ENCODE measurements at regions not wholly inside any gene's neighbourhood (a gene's known extent, or its start where the extent isn't known, plus 50 kb on each side); places are given as distances from the start of the nearest gene placed in this dataset.

DNA sequence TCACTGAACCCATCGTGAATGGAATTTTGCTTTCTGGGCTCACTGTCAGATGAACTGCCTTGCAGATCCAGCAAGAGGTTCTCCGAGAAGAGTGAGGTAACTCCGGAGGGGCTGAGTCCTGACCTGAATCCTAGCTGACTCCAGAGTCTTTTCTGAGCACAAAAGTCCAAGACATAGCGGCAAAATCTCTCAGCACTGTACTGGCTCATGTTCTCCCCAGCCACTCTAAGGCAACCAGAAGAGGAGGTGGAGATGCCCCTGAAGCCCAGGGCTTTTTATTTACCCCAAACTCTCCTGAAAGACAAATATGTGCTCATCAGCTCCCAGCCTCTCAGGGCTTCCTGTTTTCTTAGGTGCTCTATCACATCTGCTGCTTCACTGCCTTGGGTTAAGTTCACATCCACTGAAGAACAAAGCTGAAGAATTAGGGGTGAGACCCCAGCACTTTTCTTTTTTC, 221.8 kb downstream of the MREG start:
- Histone ChIP-seq H4K20me1 (ENCODE audit: insufficient read depth) (no peaks in the 10 kb centered on the region), H3K79me2 (replicated peaks; ENCODE audit: insufficient read depth, low read length) (no peaks in the 10 kb centered on the region), H3K9me2 (ENCODE audit: insufficient read depth, low read length) (no peaks in the 10 kb centered on the region), H3K27me3 (ENCODE audit: insufficient read depth, low read depth, low read length) (no peaks in the 10 kb centered on the region), H3F3A (ENCODE audit: insufficient read depth, low read length, poor library complexity, severe bottlenecking) (no peaks in the 10 kb centered on the region), H3K36me3 (ENCODE audit: insufficient read depth, low read length) (no peaks in the 10 kb centered on the region), H3K27ac (ENCODE audit: low read length) (no peak overlapping the region), H2AFZ (ENCODE audit: low read depth, low read length) (no peak overlapping the region), H3K4me3 (ENCODE audit: low read length) (no peak overlapping the region), H3K9me3 (ENCODE audit: low read length) (no peaks in the 10 kb centered on the region), H3K9ac (ENCODE audit: low read length) (no peak overlapping the region), H3K4me2 (ENCODE audit: low read length) (no peak overlapping the region)
- TF ChIP-seq POLR2AphosphoS5 (IDR thresholded peaks at IDR 0.05) (no peak), TAF1 (IDR thresholded peaks at IDR 0.05; ENCODE audit: low read depth) (no peak), EP300 (conservative IDR thresholded peaks at IDR 0.05; ENCODE audit: poor library complexity, severe bottlenecking) (no peak), SMC3 (conservative IDR thresholded peaks at IDR 0.05; ENCODE audit: poor library complexity) (no peak), EZH2 (IDR thresholded peaks at IDR 0.05; ENCODE audit: borderline replicate concordance, insufficient read depth, low read length, poor library complexity, severe bottlenecking) (no peak), RAD21 (conservative IDR thresholded peaks at IDR 0.05) (no peak), MXI1 (conservative IDR thresholded peaks at IDR 0.05; ENCODE audit: poor library complexity, severe bottlenecking) (no peak)
- TF ChIP-seq, protein P1, sequence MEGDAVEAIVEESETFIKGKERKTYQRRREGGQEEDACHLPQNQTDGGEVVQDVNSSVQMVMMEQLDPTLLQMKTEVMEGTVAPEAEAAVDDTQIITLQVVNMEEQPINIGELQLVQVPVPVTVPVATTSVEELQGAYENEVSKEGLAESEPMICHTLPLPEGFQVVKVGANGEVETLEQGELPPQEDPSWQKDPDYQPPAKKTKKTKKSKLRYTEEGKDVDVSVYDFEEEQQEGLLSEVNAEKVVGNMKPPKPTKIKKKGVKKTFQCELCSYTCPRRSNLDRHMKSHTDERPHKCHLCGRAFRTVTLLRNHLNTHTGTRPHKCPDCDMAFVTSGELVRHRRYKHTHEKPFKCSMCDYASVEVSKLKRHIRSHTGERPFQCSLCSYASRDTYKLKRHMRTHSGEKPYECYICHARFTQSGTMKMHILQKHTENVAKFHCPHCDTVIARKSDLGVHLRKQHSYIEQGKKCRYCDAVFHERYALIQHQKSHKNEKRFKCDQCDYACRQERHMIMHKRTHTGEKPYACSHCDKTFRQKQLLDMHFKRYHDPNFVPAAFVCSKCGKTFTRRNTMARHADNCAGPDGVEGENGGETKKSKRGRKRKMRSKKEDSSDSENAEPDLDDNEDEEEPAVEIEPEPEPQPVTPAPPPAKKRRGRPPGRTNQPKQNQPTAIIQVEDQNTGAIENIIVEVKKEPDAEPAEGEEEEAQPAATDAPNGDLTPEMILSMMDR (IDR thresholded peaks at IDR 0.05; ENCODE audit: poor library complexity, severe bottlenecking), result no peak
- TF ChIP-seq, protein P2, sequence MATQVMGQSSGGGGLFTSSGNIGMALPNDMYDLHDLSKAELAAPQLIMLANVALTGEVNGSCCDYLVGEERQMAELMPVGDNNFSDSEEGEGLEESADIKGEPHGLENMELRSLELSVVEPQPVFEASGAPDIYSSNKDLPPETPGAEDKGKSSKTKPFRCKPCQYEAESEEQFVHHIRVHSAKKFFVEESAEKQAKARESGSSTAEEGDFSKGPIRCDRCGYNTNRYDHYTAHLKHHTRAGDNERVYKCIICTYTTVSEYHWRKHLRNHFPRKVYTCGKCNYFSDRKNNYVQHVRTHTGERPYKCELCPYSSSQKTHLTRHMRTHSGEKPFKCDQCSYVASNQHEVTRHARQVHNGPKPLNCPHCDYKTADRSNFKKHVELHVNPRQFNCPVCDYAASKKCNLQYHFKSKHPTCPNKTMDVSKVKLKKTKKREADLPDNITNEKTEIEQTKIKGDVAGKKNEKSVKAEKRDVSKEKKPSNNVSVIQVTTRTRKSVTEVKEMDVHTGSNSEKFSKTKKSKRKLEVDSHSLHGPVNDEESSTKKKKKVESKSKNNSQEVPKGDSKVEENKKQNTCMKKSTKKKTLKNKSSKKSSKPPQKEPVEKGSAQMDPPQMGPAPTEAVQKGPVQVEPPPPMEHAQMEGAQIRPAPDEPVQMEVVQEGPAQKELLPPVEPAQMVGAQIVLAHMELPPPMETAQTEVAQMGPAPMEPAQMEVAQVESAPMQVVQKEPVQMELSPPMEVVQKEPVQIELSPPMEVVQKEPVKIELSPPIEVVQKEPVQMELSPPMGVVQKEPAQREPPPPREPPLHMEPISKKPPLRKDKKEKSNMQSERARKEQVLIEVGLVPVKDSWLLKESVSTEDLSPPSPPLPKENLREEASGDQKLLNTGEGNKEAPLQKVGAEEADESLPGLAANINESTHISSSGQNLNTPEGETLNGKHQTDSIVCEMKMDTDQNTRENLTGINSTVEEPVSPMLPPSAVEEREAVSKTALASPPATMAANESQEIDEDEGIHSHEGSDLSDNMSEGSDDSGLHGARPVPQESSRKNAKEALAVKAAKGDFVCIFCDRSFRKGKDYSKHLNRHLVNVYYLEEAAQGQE (IDR thresholded peaks at IDR 0.05; ENCODE audit: borderline replicate concordance), result no peak

DNA sequence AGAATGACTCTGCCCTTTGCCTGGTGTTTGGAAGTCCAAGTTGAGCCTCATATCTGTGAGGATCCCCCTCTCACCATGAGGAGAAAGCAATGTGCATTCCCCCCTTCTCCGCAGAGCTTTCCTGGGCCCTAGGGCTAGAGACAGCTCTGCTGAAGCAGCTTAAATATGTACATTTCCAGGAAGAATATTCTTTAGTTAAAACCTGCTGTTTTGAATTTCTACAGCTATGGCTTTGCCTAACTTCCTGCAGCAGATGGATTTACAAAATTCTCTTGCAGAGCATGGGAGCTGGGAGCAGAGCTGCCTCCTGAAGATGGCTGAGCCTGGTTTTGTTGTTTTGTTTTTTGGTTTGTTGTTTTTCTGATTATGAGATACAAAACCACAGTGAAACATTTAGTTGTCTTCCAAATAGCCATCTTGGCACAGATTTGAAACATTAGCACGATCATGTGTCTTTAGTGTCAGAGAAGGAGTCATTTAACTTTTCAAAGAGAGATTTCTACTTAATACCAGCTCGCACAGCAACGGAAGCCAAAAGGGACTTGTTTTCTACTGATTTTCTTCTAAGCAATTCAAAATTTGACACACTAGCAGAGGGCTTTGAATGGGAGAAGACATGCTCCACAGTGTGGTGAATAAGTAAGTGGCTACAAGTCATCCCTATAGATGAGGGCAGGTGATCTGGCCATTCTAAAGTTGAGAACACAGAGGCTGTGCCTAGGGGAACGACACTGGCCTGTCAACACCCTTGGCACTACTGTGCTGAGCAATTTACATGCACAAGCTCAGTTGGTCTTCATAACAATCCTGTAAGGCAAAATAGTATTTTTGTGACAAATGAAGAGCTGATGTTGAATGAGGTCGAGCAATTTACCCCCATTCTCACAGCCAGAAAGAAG, 222.6 kb downstream of the MREG start:
- no peak overlapping the region for H3K9ac ChIP-seq (ENCODE audit: low read length)
- H3K9me3 ChIP-seq (ENCODE audit: low read length), result no peaks in the 10 kb centered on the region
- no peak overlapping the region for H2AFZ ChIP-seq (ENCODE audit: low read depth, low read length)
- no peaks in the 10 kb centered on the region for H3F3A ChIP-seq (ENCODE audit: insufficient read depth, low read length, poor library complexity, severe bottlenecking)
- H3K4me3 ChIP-seq (ENCODE audit: low read length), result no peak overlapping the region
- no peaks in the 10 kb centered on the region for H3K27me3 ChIP-seq (ENCODE audit: insufficient read depth, low read depth, low read length)
- no peaks in the 10 kb centered on the region for H3K79me2 ChIP-seq (replicated peaks; ENCODE audit: insufficient read depth, low read length)
- no peaks in the 10 kb centered on the region for H3K36me3 ChIP-seq (ENCODE audit: insufficient read depth, low read length)
- H3K9me2 ChIP-seq (ENCODE audit: insufficient read depth, low read length), result no peaks in the 10 kb centered on the region
- TF ChIP-seq, protein P1 (IDR thresholded peaks at IDR 0.05; ENCODE audit: poor library complexity, severe bottlenecking), result no peak
- TF ChIP-seq EP300 (conservative IDR thresholded peaks at IDR 0.05; ENCODE audit: poor library complexity, severe bottlenecking) (no peak), MXI1 (conservative IDR thresholded peaks at IDR 0.05; ENCODE audit: poor library complexity, severe bottlenecking) (no peak), EZH2 (IDR thresholded peaks at IDR 0.05; ENCODE audit: borderline replicate concordance, insufficient read depth, low read length, poor library complexity, severe bottlenecking) (no peak)
- TF ChIP-seq, protein P2 (IDR thresholded peaks at IDR 0.05; ENCODE audit: borderline replicate concordance), result no peak
- H3K27ac ChIP-seq (ENCODE audit: low read length), result no peak overlapping the region
- H4K20me1 ChIP-seq (ENCODE audit: insufficient read depth), result no peaks in the 10 kb centered on the region
- H3K4me2 ChIP-seq (ENCODE audit: low read length), result no peak overlapping the region

All from neural cell (in vitro differentiated cells).